HUES6 (cell line): ENCODE measurements at regions not wholly inside any gene's neighbourhood (a gene's known extent, or its start where the extent isn't known, plus 50 kb on each side); places are given as distances from the start of the nearest gene placed in this dataset.

Experiments
- H3K27ac ChIP-seq: 2 replicates; pipeline ENCODE4 v1.7.0; 2013; ENCODE audit warnings: low read depth, mild to moderate bottlenecking, low read length, inconsistent platforms
- H3K27me3 ChIP-seq: 2 replicates; pipeline ENCODE4 v1.6.1; 2013; ENCODE audit warnings: low read length; ENCODE audit not compliant: control insufficient read depth, insufficient read depth
- H3K36me3 ChIP-seq: 2 replicates; pipeline ENCODE4 v1.6.1; 2013; ENCODE audit warnings: low read length; ENCODE audit not compliant: control insufficient read depth, insufficient read depth
- H3K4me1 ChIP-seq: 2 replicates; pipeline ENCODE4 v1.6.1; 2013; ENCODE audit warnings: low read length; ENCODE audit not compliant: control insufficient read depth, insufficient read depth
- H3K4me3 ChIP-seq: 2 replicates; pipeline ENCODE4 v1.5.1; 2013; ENCODE audit warnings: low read depth, low read length
- H3K9ac ChIP-seq: one replicate; pipeline ENCODE4 v1.6.1; 2013; ENCODE audit warnings: mild to moderate bottlenecking, low read length
- H3K9me3 ChIP-seq: 2 replicates; pipeline ENCODE4 v1.6.1; 2013; ENCODE audit warnings: low read depth, low read length; ENCODE audit not compliant: control insufficient read depth, insufficient read depth

DNA sequence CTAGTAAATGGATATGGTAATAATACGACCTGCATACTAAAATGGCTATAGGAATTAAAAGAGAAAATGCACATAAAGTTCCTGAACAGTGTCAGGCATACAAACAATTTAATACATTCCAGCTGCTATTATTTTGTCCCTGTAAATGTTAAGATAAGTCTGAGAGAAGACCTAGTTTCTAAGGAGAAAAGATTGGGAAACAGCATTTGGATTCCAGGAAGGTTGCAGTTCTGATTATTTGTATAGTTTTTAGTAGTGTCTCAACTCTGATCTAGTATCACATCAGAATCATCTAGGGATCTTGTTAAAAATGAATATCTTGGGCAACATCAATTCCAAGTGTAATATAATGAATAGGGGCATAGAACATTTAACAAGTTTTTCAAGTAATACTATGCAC lies 905.7 kb downstream of the NSUN3 start:
- Histone ChIP-seq H3K27ac (no peak overlapping the region), H3K4me1 (no peaks in the 10 kb centered on the region), H3K36me3 (no peaks in the 10 kb centered on the region), H3K27me3 (no peaks in the 10 kb centered on the region), H3K4me3 (no peak overlapping the region), H3K9ac (no peak overlapping the region), H3K9me3 (no peaks in the 10 kb centered on the region)

GRCh38 chr3:94972066-94972465 lies 909.2 kb downstream of the NSUN3 start:
- Histone ChIP-seq H3K4me1 (no peaks in the 10 kb centered on the region), H3K4me3 (no peak overlapping the region), H3K27me3 (no peaks in the 10 kb centered on the region), H3K9ac (no peak overlapping the region), H3K36me3 (no peaks in the 10 kb centered on the region), H3K9me3 (no peaks in the 10 kb centered on the region), H3K27ac (no peak overlapping the region)

DNA sequence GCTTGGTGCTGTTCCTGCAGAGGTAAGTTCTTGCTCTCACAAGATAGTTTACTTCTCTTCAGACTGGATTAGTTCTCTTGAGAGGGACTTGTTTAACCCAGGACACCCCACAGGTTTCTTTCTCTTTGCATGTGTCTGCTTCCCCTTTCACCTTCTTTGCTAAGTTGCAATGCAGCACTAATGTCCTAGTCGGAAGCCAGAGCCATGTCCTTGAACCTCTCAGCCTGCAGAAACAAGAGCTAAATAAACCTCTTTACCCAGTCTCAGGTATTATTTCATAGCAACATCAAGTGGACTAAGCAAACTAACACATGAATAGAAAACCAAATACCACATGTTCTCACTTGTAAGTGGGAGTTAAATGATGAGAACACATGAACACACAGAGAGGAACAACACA lies 915.2 kb downstream of the NSUN3 start:
- Histone ChIP-seq H3K27me3 (no peaks in the 10 kb centered on the region), H3K4me1 (no peaks in the 10 kb centered on the region), H3K4me3 (no peak overlapping the region), H3K9ac (no peak overlapping the region), H3K9me3 (no peaks in the 10 kb centered on the region), H3K36me3 (no peaks in the 10 kb centered on the region), H3K27ac (no peak overlapping the region)

GRCh38 chr3:94985778-94986177 lies 922.9 kb downstream of the NSUN3 start:
- Histone ChIP-seq H3K9me3 (0 out of 2 replicates have a peak, but pooled peaks cover 6% of the 10 kb centered on the region), H3K4me1 (no peaks in the 10 kb centered on the region), H3K9ac (no peak overlapping the region)

DNA sequence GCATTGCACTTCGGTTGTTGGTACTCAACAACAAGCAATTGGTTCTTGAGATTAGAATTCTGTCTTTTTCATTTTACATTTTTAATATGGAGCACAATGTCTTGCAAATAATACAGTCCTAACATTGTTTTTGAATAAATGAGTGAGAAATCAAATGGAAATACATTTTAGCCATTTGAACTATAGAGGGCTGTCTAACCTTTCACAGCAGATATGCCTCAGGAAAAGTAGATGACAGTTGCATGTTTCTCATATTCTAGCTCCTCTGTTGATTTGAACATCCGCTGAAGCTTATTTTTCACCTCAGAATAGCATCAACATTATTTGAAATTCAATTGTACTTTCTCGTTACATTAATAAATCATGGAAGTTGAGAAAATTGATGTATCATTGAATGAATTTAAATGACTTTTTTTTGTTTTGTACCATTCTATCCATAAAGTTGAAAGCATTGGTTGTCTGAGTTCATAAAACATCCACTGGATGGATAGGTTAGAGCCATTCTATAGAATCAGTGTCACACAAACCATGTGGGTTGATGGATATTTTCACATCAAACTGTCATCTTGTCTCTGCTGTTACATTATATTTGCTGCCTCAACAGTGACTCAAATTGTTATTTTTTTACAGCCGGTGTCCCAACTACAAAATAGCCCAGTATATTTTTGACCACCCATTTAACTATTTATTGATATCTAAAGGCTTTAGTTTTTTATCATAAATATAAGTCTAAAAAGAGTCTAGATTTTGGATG lies 928.3 kb downstream of the NSUN3 start:
- no peak overlapping the region for H3K27ac ChIP-seq
- H3K36me3 ChIP-seq, result no peaks in the 10 kb centered on the region
- H3K27me3 ChIP-seq, result no peaks in the 10 kb centered on the region
- H3K4me3 ChIP-seq, result no peak overlapping the region
- no peaks in the 10 kb centered on the region for H3K9me3 ChIP-seq
- H3K4me1 ChIP-seq, result no peaks in the 10 kb centered on the region
- H3K9ac ChIP-seq, result no peak overlapping the region

More at GRCh38 chr3:94985778-94986177, 922.9 kb downstream of the NSUN3 start:
- Histone ChIP-seq H3K36me3 (no peaks in the 10 kb centered on the region), H3K27ac (no peak overlapping the region), H3K27me3 (no peaks in the 10 kb centered on the region), H3K4me3 (no peak overlapping the region)

- Histone ChIP-seq H3K4me1 (no peaks in the 10 kb centered on the region), H3K36me3 (no peaks in the 10 kb centered on the region), H3K4me3 (no peak overlapping the region), H3K9ac (no peak overlapping the region), H3K27ac (no peak overlapping the region), H3K9me3 (no peaks in the 10 kb centered on the region), H3K27me3 (no peaks in the 10 kb centered on the region)
Measured at GRCh38 chr3:94996743-94997142, 933.9 kb downstream of the NSUN3 start.

- H3K36me3 ChIP-seq, result no peaks in the 10 kb centered on the region
- no peak overlapping the region for H3K4me3 ChIP-seq
- H3K9me3 ChIP-seq, result 0 out of 2 replicates have a peak, but pooled peaks cover 4% of the 10 kb centered on the region
- no peaks in the 10 kb centered on the region; the same call in 1 of the 2 replicates for H3K4me1 ChIP-seq
- no peak overlapping the region for H3K27ac ChIP-seq
- no peaks in the 10 kb centered on the region for H3K27me3 ChIP-seq
- no peak overlapping the region for H3K9ac ChIP-seq
Measured at GRCh38 chr3:95002438-95003046, 939.7 kb downstream of the NSUN3 start.

GRCh38 chr3:95028688-95029087 lies 965.8 kb downstream of the NSUN3 start:
- no peaks in the 10 kb centered on the region for H3K27me3 ChIP-seq
- no peaks in the 10 kb centered on the region for H3K36me3 ChIP-seq
- no peak overlapping the region for H3K27ac ChIP-seq
- H3K4me1 ChIP-seq, result no peaks in the 10 kb centered on the region; the same call in 1 of the 2 replicates
- no peak overlapping the region for H3K9ac ChIP-seq
- H3K9me3 ChIP-seq, result no peaks in the 10 kb centered on the region
- H3K4me3 ChIP-seq, result no peak overlapping the region

DNA sequence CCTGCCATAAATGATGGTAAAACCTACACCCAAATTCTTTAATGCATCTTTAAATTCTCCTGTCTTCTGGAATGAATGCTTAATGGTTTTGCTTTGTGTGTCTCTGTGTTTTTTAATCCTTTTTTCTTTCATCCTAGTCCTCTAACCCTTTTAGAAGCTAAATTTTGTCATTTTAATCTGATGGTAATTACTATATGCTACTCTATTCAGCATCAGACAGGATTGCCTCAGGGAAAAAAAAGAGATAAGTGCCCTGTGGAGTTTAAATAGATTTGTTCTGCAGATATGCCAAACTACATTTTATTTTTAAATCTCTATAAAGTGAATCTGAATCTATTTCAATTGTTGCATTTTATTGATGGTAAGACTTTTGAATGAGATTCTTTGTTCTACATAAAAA lies 966.8 kb downstream of the NSUN3 start:
- no peaks in the 10 kb centered on the region for H3K36me3 ChIP-seq
- no peak overlapping the region for H3K4me3 ChIP-seq
- H3K9me3 ChIP-seq, result no peaks in the 10 kb centered on the region
- no peak overlapping the region for H3K27ac ChIP-seq
- H3K27me3 ChIP-seq, result no peaks in the 10 kb centered on the region
- no peaks in the 10 kb centered on the region; the same call in 1 of the 2 replicates for H3K4me1 ChIP-seq
- no peak overlapping the region for H3K9ac ChIP-seq

GRCh38 chr3:95036526-95037021 lies 973.7 kb downstream of the NSUN3 start:
- Histone ChIP-seq H3K4me3 (no peak overlapping the region), H3K27ac (peak overlapping the region; percentile 39; the same call in 1 of the 2 replicates), H3K36me3 (no peaks in the 10 kb centered on the region), H3K9me3 (no peaks in the 10 kb centered on the region), H3K27me3 (no peaks in the 10 kb centered on the region), H3K9ac (peak overlapping the region; percentile 57), H3K4me1 (peaks cover 15% of the 10 kb centered on the region; the same call in 1 of the 2 replicates)

DNA sequence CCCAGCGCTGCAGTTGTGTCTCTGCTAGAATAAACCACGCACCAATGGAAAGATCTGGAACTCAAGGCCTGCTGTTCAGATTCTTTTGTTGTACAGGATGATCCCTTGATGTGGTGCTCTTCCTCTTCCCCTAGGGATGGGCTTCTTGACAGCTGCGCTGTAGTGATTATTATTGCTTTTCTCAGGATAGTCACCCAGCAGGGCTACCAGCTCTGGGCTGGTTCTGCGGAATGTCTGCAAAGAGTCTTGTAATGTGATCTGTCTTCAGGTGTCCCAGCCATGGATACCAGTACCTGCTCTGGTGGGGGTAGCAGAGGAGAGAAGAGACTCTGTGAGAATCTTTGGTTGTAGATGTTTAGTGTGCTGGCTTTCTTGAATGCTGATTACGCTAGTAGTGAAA lies 974.2 kb downstream of the NSUN3 start:
- Histone ChIP-seq H3K4me3 (no peak overlapping the region), H3K27ac (peak overlapping the region; percentile 39; the same call in 1 of the 2 replicates), H3K9me3 (no peaks in the 10 kb centered on the region), H3K4me1 (peaks cover 15% of the 10 kb centered on the region; the same call in 1 of the 2 replicates), H3K9ac (peak overlapping the region; percentile 57), H3K36me3 (no peaks in the 10 kb centered on the region), H3K27me3 (no peaks in the 10 kb centered on the region)
